ENCODE measurements at regions not wholly inside any gene's neighbourhood (a gene's known extent, or its start where the extent isn't known, plus 50 kb on each side); places are given as distances from the start of the nearest gene placed in this dataset.

DNA sequence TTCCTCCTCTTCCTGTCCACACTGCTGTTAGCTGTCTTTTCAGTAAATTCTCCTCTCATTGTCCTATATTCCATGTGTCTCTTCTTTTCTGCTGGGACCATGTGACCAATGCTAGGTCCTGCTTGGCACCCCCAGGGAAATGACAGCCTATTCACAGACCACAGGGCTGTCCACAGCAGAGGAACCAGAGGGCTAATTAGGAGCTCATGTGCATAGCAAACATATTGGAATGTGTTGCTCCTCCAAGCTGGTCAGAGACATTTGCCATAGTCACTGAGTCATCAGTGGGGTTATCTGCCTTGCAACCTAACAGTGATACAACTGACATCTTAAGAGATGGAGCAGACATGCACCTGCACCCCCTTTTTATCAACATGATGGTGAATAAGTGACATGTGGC is 67.9 kb upstream of the PUDP start:
- no peak for DNase-seq

DNA sequence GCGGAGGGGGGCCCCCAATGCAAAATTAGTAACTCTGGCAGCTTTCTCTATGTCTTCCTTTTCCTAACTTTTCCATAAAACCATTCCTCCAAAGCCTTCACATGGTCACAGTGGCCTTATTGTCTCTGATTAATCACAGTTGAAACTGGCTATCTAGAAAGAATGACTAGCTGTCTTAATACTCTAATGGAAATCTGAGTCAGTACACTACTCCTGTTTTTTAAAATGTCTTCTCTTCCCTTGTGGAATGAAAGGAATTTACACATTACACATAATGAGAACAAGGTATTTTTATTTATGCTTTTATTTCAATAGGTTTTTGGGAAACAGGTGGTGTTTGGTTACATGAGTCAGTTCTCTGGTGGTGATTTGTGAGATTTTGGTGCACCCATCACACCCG is 66.3 kb upstream of the PUDP start:
- DNase-seq, result no peak

- DNase-seq, result no peak
Measured at GRCh38 chrX:7205037-7205577, 57.2 kb upstream of the PUDP start.

DNA sequence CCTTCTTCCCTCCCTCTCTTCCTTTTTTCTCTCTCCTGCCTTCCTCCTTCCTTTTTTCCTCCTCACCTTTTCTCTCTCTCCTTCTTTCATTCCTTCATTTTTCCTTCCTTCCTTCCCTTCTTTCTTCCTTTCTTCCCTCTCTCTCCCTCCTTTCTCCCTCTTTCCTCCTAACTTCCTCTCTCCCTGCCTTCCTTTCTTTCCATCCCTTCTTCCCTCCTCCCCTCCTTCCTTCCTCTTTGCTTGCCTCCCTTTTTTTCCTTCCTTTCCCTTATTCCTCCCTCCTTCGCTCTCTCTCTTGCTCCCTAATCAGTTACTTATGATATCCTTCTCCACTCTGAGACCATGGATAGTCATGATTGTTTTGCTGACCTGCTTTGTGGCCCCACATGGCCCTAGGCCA is 56.7 kb upstream of the PUDP start:
- DNase-seq, result no peak

DNA sequence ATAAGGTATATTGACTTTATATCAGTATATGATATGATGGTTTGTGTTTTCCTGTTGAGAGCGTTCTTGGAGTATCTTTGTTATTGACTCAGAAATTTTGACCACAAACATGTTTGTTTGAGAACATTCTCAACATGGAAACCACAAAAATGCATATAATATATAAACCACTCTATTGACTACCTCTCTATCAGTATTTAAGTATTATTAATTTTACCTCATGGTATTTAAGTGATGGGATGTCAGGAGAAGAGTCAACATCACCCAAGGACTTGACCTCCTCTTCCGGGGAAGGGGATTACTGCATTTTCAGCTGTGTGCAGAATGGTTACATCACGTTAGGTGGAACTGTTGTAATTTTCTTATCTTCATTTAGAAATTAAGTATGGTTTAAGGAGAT is 54.3 kb upstream of the PUDP start:
- no peak for DNase-seq

DNA sequence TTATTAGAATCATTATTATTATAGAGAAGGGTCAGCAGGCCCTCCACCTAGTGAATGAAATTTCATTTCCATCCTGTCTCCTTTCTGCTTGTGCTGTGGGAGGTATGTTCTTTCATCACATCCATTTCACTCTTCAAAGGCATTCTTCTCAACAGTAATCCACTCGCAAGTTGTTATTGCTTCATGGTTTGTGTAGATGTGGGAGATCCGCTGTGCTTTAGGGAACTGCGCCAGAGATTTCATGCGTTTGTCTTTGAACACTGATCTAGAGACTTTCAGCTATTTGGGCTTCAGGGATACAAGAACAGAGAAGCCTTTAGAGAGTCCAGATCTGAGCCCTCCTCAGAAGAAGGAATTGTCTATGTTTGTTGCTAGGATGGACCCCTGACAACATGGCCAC is 53.5 kb upstream of the PUDP start:
- DNase-seq, result no peak

- no peak for DNase-seq
Measured at GRCh38 chrX:7198499-7198898, 50.5 kb upstream of the PUDP start.
